GM18951 (cell line): ENCODE measurements at regions not wholly inside any gene's neighbourhood (a gene's known extent, or its start where the extent isn't known, plus 50 kb on each side); places are given as distances from the start of the nearest gene placed in this dataset.

Source experiments
- POLR2A ChIP-seq: IDR thresholded peaks from 4 replicates; pipeline ENCODE4 v1.6.1; 2011; ENCODE audit warnings: mild to moderate bottlenecking; ENCODE audit not compliant: insufficient read length, insufficient read depth; ENCODE audit errors: extremely low read depth
- in situ Hi-C: fragments of 300-500 bp; cut with MboI; formaldehyde crosslinking; loops from one replicate; pipeline ENCODE4 v1.12.0; 2022; ENCODE audit warnings: low sequenced_read_pairs, mixed read lengths, inconsistent platforms; ENCODE audit not compliant: unreplicated experiment

GRCh38 chr5:173835131-173835530 lies 53.0 kb upstream of the CPEB4 start:
- in situ Hi-C loops = no loop called here

GRCh38 chr5:173835661-173836060 lies 52.5 kb upstream of the CPEB4 start:
- in situ Hi-C loops = no loop called here
- TF ChIP-seq POLR2A = no peak

More at GRCh38 chr5:173835131-173835530, 53.0 kb upstream of the CPEB4 start:
- TF ChIP-seq POLR2A = no peak

- in situ Hi-C loops = no loop called here
- no peak for TF ChIP-seq POLR2A
Measured at GRCh38 chr5:173837654-173838053, 50.5 kb upstream of the CPEB4 start.
